Brain pericyte (primary cell): ENCODE measurements at regions not wholly inside any gene's neighbourhood (a gene's known extent, or its start where the extent isn't known, plus 50 kb on each side); places are given as distances from the start of the nearest gene placed in this dataset.

Source experiments
- DNase-seq: peaks from one replicate; pipeline ENCODE4 v3.0.0-alpha.2; 2012; ENCODE audit warnings: low read depth, low spot score

DNA sequence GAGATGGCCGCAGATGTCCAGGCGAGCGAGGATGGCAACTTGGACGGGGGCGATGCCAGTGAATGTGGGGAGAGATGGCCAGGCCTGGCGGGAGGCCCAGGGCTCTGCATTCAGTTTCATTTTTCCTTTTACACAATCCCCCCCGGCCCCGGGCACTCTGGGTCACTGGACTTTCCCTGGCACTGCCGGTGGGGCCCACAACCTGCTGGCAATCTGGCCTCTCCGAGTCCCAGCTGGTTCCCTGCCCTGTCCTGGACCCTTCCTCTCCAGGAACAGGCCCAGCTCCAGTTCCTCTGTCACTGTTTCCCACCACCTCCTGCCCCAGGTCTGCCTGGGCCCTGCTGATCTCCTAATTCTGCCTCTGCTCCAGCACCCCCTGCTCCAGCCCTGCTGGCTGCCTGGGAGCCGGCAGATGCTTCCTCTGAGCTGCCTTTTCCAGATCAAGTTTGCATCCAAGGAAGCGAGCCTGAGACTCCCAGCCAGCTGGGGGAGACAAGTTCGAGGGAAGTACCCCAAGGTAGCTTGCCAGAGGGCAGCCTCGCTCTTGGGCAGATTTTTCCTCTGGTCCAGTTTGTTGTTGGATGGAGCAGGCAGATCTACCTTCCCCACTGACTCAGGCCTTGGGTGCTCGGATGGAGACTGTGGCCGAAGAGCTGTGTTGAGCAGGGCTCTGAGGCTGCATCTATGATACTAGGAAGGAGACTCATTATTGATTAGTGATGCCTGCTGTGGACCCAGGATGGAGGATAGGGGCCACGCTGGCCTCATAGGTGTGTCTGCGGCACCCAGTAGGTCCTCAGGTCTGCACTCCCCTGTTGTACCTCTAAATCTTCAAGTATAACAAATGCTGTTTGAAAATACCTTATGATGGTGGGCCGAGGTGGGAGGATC is 83.2 kb downstream of the CEBPB start:
- DNase-seq = no peak

GRCh38 chr20:50274570-50275430 is 84.2 kb downstream of the CEBPB start:
- no peak for DNase-seq

DNA sequence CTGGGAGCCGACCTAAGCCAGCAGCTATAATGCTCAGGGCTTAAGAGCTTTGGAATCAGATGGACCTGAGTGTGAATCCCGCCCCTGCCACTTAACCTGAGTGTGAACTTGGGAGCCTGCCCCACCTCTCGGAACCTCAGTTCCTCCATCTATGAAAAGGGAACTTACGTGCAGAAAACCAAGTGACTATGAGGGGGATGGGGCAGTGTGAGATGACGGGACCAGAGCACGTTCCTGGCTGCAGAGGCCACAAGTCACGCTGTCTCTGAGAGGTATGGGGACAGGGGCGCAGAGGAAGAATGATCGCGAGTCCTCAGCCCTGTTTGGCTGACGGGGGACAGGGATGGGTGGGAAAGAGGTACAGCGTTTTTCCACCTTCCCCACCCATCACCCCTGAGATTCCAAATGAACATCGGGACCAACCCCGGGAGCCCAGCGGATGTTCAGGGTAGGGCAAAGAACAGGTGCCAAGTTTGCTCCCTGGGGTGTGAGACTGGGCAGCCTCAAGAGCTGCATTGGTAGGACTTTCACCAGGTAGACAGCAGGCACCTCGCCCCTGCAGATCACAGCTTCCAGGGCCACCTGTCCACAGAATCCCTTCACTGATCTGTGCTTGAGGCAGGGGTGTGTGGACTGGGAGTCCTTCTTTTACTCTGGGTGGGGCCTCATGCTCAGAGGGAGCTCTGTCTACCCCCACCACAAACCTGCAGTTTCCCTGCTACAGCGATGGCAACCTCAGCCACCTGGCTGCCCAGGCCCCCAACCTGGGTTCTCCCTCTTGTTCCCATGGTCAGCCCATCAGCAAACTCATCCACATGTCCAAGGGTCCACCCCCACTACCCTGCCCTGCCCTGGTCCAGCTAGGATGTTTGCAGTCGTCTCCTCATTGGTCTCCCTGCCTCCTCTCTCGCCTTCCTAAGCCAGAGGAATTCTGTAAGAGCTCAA is 85.8 kb downstream of the CEBPB start:
- DNase-seq = no peak

GRCh38 chr20:50277064-50277415 is 86.4 kb downstream of the CEBPB start:
- DNase-seq = no peak

DNA sequence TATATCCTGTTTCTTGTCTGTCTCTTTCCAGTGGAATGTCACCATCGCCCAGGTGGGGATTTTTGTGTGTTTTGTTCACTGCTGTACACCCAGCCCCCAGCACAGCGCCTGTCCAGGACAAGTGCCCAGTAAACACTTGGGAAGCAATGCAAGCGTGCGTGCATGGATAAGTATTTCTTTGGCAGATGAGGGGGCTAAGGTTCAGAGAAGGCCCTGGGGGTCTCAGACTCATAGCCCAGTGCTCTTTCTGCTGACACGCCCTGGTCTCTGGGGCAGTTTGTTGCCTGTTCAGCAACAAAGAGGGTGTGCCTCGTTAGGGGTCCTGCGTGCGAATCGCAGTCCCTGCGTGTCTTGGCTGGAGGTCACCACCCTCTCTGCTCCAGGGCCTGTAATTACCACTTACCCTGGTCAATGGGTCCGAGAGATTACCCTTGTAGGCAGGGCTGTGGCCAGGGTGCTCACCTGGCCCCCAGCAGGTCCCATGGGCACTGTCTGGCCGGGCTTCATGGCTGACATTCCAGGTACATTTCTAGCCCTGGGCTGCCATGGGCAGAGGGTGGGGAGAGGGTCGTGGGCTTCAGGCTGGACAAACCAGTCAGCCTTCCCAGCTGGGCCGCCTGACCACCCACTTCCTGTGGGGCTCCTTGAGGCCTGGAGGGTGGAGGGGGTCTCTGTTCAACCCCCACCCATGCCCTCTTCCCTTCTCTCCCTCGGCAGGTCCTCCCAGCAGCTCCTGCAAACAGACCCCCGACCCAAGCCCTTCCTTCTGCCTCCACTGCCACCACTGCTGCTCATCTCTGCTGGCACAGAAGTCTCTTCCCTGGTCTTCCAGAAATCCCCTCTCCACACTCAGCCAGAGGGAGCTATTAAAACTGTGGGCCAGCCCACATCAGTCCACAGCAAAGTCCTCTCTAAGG is 87.1 kb downstream of the CEBPB start:
- DNase-seq = no peak

DNA sequence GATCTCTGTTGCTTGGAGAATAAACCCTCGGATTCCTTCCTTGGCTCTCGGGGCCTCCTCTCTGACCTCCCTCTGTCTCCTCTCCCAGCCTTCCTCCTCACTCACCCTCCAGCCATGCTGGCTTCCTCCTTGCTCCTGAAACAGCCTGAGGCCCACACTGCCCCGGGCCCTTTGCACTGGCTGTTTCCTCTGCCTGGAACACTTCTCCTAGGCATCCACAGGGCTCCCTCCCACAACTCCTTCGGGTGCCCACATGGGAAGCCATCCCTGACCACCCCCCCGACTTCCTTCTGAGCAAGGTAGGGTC is 87.7 kb downstream of the CEBPB start:
- no peak for DNase-seq

DNA sequence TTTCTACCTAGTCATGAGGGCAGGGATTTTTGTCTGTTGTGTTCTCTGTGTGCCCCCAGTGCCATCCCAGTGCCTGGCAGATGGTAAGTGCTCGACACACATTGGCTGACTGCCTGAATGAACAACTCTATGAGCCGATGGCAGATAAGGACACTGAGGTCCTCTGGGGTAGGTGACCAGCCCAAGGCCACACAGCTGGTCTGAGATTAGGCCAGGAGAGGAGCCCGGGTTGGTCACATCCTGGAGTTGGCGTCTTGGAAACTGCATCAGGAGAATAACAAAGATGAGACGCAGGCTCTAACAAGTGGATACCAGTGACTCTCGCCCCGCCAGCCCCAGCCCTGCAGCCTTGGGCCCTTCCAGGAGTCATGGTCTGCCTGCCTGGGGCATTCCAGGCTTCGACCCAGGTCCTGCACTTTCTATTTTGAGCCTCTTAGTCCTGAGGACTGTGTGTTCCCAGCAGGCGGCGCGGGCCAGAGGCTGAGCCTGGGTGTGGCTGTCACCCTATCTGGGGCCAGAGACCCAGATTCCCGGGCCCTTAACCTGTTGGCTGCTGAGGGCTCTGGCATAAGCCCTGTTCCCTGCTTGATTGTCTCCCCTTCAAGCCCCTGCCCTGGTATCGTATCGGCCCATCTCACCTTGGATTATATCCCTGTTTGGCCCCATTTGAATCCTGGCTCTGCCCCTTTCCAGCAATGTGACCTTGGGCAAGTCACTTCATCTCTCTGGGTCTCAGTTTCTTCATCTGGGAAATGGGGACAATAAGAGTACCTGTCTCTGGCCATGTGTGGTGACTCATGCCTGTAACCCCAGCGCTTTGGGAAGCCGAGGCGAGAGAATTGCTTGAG is 88.3 kb downstream of the CEBPB start:
- DNase-seq = no peak

DNA sequence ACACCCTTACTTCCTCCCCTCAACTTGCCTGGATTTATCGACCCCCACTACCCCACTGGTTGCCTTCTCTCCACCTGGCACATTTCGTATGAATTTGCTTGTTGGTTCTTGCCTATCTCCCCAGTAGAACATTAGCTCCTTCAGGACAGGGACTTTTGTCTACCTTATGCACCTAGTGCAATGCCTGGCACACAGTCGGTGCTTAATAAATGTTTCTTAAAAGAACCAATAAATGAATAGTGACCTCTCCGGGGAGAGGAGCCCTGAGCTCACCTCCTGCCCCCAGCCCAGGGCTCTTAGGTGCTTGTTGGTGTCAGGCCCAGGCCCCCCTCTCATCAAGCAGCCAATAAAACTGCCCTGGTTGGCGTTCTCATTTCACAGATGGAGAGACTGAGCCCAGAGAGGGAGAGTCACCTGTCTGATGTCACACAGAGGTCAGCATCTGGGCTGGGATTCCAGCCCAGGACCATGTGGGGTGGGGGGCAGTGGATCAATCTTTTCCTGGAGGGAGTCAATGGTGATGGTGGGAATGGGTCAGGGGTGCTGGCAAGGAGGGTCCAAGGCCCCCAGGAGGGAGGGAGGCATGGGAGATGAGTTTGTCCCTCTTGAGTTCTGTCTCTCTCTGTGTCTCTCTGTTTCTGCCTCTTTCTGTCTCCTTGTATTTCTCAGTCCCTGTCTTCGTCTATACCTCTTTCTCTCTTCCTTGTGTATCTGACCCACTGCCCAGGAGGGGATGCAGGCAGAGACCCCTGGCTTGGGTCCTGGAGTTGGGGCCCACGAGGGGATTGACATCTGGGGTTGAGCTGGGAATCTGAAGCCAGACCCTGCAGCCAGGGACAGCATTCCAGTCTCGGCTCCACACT is 89.6 kb downstream of the CEBPB start:
- no peak for DNase-seq

DNA sequence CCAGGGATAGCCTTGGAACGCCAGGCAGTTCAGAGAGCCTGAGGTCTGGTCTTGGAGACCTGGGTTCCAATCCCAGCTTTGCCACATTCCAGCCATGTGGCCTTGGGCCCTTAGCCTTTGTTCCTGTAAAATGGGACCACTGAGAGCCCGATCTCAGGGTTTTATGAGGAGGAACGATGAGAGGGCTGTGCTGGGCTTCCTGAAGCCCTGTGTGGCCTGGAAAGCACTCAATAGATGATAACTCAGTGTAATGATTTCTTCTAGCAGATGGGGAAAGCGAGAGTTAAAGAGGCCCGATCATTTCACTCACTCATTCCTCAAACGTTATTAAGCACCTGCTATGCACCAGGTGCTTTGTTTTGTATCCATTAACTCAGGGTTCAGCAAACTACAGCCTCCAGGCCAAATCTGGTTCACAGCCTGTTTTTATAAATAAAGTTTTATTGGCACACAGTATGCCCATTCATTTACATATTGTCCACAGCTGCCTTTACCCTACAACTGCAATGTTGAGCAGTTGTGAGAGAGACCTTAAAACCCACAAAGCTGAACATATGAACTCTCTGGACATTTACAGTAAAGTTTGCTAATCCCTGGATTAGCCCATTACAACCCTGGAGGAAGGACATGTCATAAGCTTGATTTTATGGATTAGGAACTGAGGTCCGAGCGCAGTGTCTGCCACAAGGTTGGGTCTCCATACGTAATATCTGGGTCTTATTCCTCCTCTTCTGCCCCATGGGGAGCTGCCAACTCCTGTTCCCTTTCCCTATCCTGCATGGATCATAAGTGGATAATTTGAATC is 90.4 kb downstream of the CEBPB start:
- DNase-seq = no peak

DNA sequence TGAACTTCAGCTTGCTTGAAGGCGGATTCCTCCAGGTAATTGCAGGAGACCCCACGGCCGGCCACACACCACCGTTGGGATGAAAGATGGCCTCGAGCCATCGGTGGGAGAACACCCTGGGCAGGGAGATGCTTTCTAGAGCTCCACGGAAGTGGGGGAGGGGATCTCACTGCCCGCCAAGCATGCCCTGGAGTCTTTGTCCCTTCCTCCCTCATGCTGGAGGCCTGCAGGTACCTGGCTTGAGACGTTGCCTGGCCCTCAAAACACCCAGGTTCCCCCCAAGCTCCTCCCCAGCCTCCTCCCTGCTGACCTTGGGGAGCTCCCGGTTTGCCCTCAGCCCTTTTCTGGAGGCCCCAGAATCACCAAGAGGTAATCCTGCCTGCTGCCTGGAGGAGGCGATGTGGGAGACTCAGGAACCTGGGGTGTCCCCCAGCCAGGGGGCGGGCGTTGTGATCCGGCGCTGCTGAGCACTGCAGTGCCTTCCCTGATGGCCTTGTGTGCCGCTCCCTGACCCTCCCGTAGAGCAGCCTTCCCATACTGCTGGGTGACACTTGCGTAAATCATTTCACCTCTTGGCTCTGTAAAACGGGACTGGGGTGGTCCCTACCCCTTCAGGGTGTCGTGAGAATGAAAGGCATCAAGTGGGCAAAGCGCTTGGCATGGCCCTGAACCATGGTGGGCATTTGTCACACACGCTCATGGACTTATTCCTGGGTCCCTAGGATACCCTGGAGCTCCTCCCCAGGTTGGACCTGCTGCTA is 91.4 kb downstream of the CEBPB start:
- DNase-seq = no peak

DNA sequence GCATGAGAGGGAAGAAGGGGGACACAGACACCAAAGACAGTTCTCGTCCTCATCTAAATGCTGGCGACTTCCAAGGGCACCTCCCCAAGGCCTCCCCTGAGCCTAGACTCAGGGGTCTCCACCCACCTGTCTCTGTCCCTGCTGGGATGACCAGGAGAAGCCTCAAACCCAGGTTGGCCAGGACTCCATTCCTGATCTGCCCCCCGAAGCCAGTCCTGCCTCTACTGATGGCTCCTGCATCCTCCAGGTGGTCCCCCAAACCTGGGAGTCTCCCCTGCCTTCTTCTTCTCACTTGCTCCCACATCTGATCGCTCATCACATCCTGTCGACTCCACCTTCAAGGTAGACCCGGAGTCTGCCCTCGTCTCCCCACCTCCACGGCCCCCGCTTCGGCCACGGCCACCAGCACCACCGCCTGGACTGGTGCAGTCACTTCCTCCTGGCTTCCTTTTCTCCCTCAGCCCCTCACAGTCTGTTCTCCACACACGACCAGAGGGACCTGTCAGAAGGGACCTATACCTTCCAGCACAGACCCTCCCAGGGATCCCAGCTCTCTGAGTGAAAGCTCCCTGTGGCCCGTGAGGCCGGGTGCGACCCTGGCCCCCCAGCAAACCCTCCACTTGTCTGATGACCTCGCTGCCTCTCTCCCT is 92.1 kb downstream of the CEBPB start:
- no peak for DNase-seq

GRCh38 chr20:50283370-50283769 is 92.7 kb downstream of the CEBPB start:
- no peak for DNase-seq

DNA sequence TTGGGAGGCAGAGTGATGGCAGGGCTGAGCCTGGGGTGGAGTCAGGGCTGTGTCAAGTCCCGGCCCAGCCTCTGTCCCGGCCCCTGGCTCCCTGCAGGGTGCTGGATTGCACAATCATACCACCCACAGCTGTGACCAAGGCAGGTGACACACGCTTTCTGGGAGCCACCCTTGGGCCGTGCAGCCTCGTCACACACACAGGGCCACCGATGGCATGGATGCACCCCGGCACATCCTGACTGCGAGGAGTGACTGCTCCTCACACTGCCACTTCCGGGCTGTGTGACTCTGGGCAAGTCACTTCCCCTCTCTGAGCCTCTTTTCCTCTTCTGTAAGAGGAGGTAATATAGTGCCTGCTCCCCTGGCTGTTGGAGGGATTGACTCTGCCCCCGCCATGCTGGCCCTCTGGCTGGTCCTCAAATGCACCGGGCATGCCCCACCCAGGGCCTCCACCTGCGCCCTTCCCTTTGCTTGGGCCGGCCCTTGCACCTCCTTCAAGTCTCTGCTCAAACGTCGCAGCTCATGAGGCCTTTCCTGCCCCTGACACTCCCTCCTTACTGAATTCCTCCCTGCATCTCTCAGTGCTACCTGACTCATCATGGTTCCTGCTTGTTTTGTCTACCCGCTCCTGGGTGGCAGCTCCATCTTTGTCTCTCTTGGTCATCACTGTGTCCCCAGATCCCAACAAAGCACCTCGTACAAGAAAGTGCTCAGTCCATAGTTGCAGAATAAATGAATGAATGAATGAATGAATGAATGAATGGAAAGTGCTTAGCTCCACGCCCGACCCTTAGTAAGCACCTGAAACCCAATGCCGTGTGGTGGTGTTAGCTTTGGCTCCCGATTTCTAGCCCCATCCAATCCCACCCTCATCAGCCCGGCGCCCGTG is 93.5 kb downstream of the CEBPB start:
- DNase-seq = no peak

- DNase-seq = peak; percentile 57
Observed at GRCh38 chr20:50284811-50285375, 94.3 kb downstream of the CEBPB start.

- peak; percentile 60 for DNase-seq
Observed at GRCh38 chr20:50285376-50286173, 94.9 kb downstream of the CEBPB start.
